AG04450 (cell line): ENCODE measurements at regions not wholly inside any gene's neighbourhood (a gene's known extent, or its start where the extent isn't known, plus 50 kb on each side); places are given as distances from the start of the nearest gene placed in this dataset.

Source experiments
- CTCF ChIA-PET: fragments of 300-600, 350-600 bp; formaldehyde crosslinking; extraction: SDS; loops from one replicate; lab custom pipeline; 2022; ENCODE audit warnings: antibody characterized with exemption, inconsistent platforms; lab: Charles Lee
- POLR2A ChIA-PET: fragments of 350-600 bp; formaldehyde crosslinking; extraction: SDS; loops from one replicate; lab custom pipeline; 2021; ENCODE audit warnings: antibody characterized with exemption, inconsistent platforms; lab: Yijun Ruan, JAX
- DNase-seq: peaks from one replicate; pipeline ENCODE4 v3.0.0-alpha.2; 2011; ENCODE audit warnings: low read depth, low spot score
- H3K27ac ChIP-seq: one replicate; pipeline ENCODE4 v1.5.1; 2012; ENCODE audit warnings: low read depth, low read length, control low read depth
- H3K27me3 ChIP-seq: one replicate; pipeline ENCODE4 v1.6.0; 2012; ENCODE audit warnings: low read length; ENCODE audit not compliant: control insufficient read depth, insufficient read depth
- H3K4me3 ChIP-seq: 2 replicates; pipeline ENCODE4 v1.5.1; 2011; ENCODE audit warnings: mild to moderate bottlenecking, low read depth, low read length, control low read depth
- H3K9me3 ChIP-seq: 2 replicates; pipeline ENCODE4 v1.5.1; 2012; ENCODE audit warnings: low read length; ENCODE audit not compliant: control insufficient read depth, insufficient read depth
- TF ChIP-seq, protein P1 (sequence below): IDR thresholded peaks from 2 replicates; pipeline ENCODE4 v1.5.1; 2011; ENCODE audit warnings: low read depth, low read length, control low read depth, inconsistent platforms

DNA sequence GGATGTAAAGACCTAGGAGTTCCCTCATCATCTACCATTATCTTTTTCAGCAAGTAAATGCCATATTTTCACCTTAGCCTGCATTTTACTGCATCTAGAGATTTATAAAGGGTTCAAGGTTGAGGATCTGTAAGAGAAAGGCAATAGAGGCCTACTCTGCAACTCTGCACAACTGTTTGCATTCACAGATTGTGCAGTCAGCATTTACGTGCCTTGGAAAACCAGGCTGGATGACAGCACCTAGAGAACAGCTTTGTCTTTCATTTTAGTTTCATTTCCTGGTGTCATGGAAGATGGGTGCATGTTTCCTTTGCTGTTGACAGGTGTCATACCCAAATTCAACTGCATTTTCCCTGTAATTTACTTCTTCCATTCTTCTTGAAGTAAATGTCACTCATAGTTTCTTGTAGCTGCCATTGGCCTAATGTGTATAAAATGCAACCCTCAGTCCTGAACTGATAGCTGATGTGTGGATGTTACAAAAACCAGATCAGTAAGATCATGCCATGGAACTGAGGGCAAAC is 817.5 kb downstream of the SQOR start:
- Histone ChIP-seq H3K27ac (no peak overlapping the region), H3K27me3 (no peaks in the 10 kb centered on the region), H3K9me3 (no peaks in the 10 kb centered on the region), H3K4me3 (no peak overlapping the region)
- POLR2A ChIA-PET, result no interaction called here
- TF ChIP-seq, protein P1, sequence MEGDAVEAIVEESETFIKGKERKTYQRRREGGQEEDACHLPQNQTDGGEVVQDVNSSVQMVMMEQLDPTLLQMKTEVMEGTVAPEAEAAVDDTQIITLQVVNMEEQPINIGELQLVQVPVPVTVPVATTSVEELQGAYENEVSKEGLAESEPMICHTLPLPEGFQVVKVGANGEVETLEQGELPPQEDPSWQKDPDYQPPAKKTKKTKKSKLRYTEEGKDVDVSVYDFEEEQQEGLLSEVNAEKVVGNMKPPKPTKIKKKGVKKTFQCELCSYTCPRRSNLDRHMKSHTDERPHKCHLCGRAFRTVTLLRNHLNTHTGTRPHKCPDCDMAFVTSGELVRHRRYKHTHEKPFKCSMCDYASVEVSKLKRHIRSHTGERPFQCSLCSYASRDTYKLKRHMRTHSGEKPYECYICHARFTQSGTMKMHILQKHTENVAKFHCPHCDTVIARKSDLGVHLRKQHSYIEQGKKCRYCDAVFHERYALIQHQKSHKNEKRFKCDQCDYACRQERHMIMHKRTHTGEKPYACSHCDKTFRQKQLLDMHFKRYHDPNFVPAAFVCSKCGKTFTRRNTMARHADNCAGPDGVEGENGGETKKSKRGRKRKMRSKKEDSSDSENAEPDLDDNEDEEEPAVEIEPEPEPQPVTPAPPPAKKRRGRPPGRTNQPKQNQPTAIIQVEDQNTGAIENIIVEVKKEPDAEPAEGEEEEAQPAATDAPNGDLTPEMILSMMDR, result no peak
- CTCF ChIA-PET, result no interaction called here
- no peak for DNase-seq

DNA sequence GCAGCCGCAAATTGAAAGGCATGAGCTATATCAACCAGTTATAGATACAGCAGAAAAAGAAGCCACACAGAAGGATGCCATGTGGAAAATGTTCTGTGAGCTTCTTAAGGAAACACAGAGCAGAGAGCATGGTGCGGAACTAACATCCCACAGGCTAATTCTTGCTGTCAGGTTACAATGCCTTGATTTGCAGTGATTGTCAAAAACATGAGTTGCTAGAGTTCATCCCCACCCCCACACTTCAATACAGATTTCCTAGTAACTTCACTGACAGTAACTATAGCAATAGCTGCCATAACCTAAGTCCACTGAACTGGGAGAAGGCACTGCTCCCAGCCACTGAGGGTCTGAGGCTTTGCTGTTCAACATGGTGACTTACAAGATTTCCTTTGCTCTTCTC is 821.6 kb downstream of the SQOR start:
- Histone ChIP-seq H3K9me3 (no peaks in the 10 kb centered on the region), H3K27ac (no peak overlapping the region)
- CTCF ChIA-PET, result interaction anchor here (0.5 kb wide), 1 partner anchor 961 kb away, joined by 5 read pairs; no protein-coding TSS in a partner anchor

DNA sequence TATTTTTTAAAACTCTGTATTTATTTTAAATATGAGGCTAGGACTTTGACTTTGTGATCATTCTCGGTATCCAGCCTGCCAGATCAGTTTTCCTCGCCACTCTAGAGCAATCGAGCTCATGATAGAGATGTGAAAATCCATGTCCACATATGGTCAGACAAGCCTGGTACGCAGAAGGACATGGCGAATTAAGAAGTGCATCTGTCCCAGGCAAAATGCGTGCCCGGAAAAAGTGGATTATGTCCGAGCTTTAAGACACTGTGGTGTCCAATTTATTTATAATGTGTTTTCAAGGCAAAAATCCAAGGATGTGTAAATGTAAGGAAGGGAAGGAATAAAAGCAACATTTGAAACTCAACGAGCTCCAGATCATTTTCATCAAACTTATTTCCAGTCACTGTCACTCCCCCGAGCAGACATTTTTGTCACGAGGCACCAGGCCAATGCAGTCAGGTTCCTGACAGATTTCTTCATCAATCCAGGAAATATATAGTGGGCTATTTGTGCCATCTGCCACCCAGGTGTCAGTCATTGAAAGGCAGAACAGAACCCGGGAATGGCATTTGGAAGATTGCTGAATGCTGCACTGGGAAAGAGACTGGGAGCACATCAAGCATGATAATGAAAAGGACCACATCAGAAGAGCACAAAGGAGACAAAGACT is 825.7 kb downstream of the SQOR start:
- ChIA-PET CTCF (no interaction called here), POLR2A (no interaction called here)
- Histone ChIP-seq H3K27ac (no peak overlapping the region), H3K9me3 (no peaks in the 10 kb centered on the region), H3K27me3 (no peaks in the 10 kb centered on the region), H3K4me3 (no peak overlapping the region)
- TF ChIP-seq, protein P1, result no peak
- no peak for DNase-seq

More for the DNA sequence above, 821.6 kb downstream of the SQOR start:
- TF ChIP-seq, protein P1, result no peak
- H3K4me3 ChIP-seq, result no peak overlapping the region
- POLR2A ChIA-PET, result no interaction called here
- no peaks in the 10 kb centered on the region for H3K27me3 ChIP-seq
- no peak for DNase-seq

DNA sequence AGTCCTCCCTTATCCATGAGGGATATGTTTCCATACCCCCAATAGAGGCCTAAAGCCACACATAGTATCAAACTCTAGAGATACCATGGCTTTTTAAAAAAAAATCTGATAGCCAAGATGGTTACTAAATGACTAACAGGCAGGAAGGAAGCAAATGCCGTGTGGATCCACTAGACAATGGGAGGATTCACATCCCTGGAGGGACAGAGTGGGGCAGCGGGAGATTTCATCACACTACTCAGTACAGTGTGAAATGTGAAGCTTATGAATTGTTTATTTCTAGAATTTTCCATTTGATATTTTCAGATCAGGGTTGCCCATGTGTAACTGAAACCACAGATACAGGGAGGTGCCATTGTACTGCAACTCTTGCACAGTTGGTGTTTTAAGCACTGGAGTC is 826.6 kb downstream of the SQOR start:
- POLR2A ChIA-PET, result no interaction called here
- DNase-seq, result no peak
- H3K27ac ChIP-seq, result no peak overlapping the region
- no peaks in the 10 kb centered on the region for H3K27me3 ChIP-seq
- CTCF ChIA-PET, result no interaction called here
- TF ChIP-seq, protein P1, result no peak
- H3K9me3 ChIP-seq, result no peaks in the 10 kb centered on the region
- H3K4me3 ChIP-seq, result no peak overlapping the region

DNA sequence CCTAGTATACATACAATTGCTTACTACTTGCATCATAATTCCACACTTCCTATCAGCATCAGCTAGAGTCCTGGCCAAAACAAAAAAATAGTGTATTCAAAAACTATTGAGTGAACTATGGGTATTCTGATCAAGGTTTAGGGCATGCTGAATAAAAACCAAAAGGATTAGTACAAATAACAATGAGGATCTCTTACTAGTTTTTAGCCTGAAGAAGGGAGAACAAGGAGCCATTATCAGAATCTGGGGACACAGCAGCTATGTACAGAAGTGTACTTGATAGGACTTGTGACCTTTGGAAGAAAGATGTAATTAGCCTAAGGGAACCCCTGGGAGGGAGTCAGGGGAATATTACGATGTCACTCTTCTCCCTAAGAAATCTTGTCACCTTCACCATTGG is 832.2 kb downstream of the SQOR start:
- ChIA-PET POLR2A (no interaction called here), CTCF (no interaction called here)
- Histone ChIP-seq H3K27ac (no peak overlapping the region), H3K27me3 (no peaks in the 10 kb centered on the region), H3K9me3 (no peaks in the 10 kb centered on the region), H3K4me3 (no peak overlapping the region)
- no peak for DNase-seq
- TF ChIP-seq, protein P1, result no peak
